GM19239 (cell line): ENCODE measurements at regions not wholly inside any gene's neighbourhood (a gene's known extent, or its start where the extent isn't known, plus 50 kb on each side); places are given as distances from the start of the nearest gene placed in this dataset.
"Not testable (repeated sequence)": the region's sequence is repeated elsewhere in the genome, so short reads cannot be mapped to it uniquely, and the experiment has no call there.

Experiments
- DNase-seq: peaks from one replicate; pipeline ENCODE4 v3.0.0; 2011; ENCODE audit warnings: low spot score; ENCODE audit not compliant: insufficient read length
- FAIRE-seq: peaks from 2 replicates; lab custom pipeline; 2011; peaks lifted over from hg19 to GRCh38; lab: Jason Lieb, UNC

GRCh38 chr5:108606185-108606584, 141.5 kb upstream of the FER start:
- DNase-seq: no peak
- FAIRE-seq: no peak

- FAIRE-seq (no peak), DNase-seq (no peak)
Measured at GRCh38 chr5:108602830-108603229, 144.9 kb upstream of the FER start.

- DNase-seq: no peak
Measured at GRCh38 chr5:108590799-108591198, 156.9 kb upstream of the FER start.

GRCh38 chr5:108588323-108588722, 159.4 kb upstream of the FER start:
- FAIRE-seq (no peak), DNase-seq (no peak)

More at GRCh38 chr5:108590799-108591198, 156.9 kb upstream of the FER start:
- no peak for FAIRE-seq

- DNase-seq (no peak), FAIRE-seq (no peak)
Measured at GRCh38 chr5:108587821-108588220, 159.9 kb upstream of the FER start.

- FAIRE-seq: no peak
- DNase-seq: no peak
Measured at GRCh38 chr5:108581026-108581425, 166.7 kb upstream of the FER start.

- no peak for FAIRE-seq
- no peak for DNase-seq
Measured at GRCh38 chr5:108579236-108579635, 168.5 kb upstream of the FER start.

- FAIRE-seq: no peak
- DNase-seq: no peak
Measured at GRCh38 chr5:108578791-108579190, 168.9 kb upstream of the FER start.

- FAIRE-seq (no peak), DNase-seq (no peak)
Measured at GRCh38 chr5:108567429-108567828, 180.3 kb upstream of the FER start.

- no peak for DNase-seq
- FAIRE-seq: no peak
Measured at GRCh38 chr5:108564441-108564840, 182.5 kb upstream of the FBXL17 start.

GRCh38 chr5:108562205-108562454, 180.2 kb upstream of the FBXL17 start:
- FAIRE-seq (no peak), DNase-seq (no peak)

- no peak for FAIRE-seq
Measured at GRCh38 chr5:108561416-108562204, 179.7 kb upstream of the FBXL17 start.

GRCh38 chr5:108560581-108560980, 178.7 kb upstream of the FBXL17 start:
- FAIRE-seq (no peak), DNase-seq (no peak)

More at GRCh38 chr5:108561416-108562204, 179.7 kb upstream of the FBXL17 start:
- no peak for DNase-seq

- no peak for FAIRE-seq
Measured at GRCh38 chr5:108560166-108560565, 178.3 kb upstream of the FBXL17 start.

GRCh38 chr5:108558840-108559239, 176.9 kb upstream of the FBXL17 start:
- FAIRE-seq, DNase-seq: not testable (repeated sequence)

More at GRCh38 chr5:108560166-108560565, 178.3 kb upstream of the FBXL17 start:
- no peak for DNase-seq

- not testable (repeated sequence) for DNase-seq, FAIRE-seq
Measured at GRCh38 chr5:108558142-108558541, 176.2 kb upstream of the FBXL17 start.

GRCh38 chr5:108557686-108558085, 175.8 kb upstream of the FBXL17 start:
- FAIRE-seq (no peak), DNase-seq (no peak)

- FAIRE-seq: no peak
- DNase-seq: no peak
Measured at GRCh38 chr5:108556441-108557145, 174.7 kb upstream of the FBXL17 start.

GRCh38 chr5:108548684-108549596, 167.0 kb upstream of the FBXL17 start:
- no peak for FAIRE-seq
- no peak for DNase-seq

- DNase-seq (no peak), FAIRE-seq (no peak)
Measured at GRCh38 chr5:108546939-108547338, 165.0 kb upstream of the FBXL17 start.

- FAIRE-seq (no peak), DNase-seq (no peak)
Measured at GRCh38 chr5:108545301-108545700, 163.4 kb upstream of the FBXL17 start.
